RKO (cell line): ENCODE measurements at regions not wholly inside any gene's neighbourhood (a gene's known extent, or its start where the extent isn't known, plus 50 kb on each side); places are given as distances from the start of the nearest gene placed in this dataset.
A peak's percentile ranks its signal among the peaks of the same experiment; 100 is the strongest.
"Not testable (repeated sequence)": the region's sequence is repeated elsewhere in the genome, so short reads cannot be mapped to it uniquely, and the experiment has no call there.

Experiments
- DNase-seq: peaks from one replicate; pipeline ENCODE4 v3.0.0-alpha.2; 2016; ENCODE audit warnings: low spot score

- not testable (repeated sequence) for DNase-seq
Measured at GRCh38 chr12:31162896-31163560, 89.4 kb downstream of the DDX11 start.

GRCh38 chr12:31174293-31174692, 100.6 kb downstream of the DDX11 start:
- DNase-seq, result not testable (repeated sequence)

- not testable (repeated sequence) for DNase-seq
Measured at GRCh38 chr12:31177514-31177913, 103.9 kb downstream of the DDX11 start.

GRCh38 chr12:31178875-31179274, 105.2 kb downstream of the DDX11 start:
- DNase-seq, result not testable (repeated sequence)

- DNase-seq, result not testable (repeated sequence)
Measured at GRCh38 chr12:31179627-31180237, 106.1 kb downstream of the DDX11 start.

- DNase-seq, result not testable (repeated sequence)
Measured at GRCh38 chr12:31182571-31182970, 108.9 kb downstream of the DDX11 start.

GRCh38 chr12:31183107-31183506, 109.4 kb downstream of the DDX11 start:
- not testable (repeated sequence) for DNase-seq

GRCh38 chr12:31183899-31184298, 110.2 kb downstream of the DDX11 start:
- DNase-seq, result not testable (repeated sequence)

GRCh38 chr12:31184667-31185066, 111.0 kb downstream of the DDX11 start:
- DNase-seq, result not testable (repeated sequence)

- not testable (repeated sequence) for DNase-seq
Measured at GRCh38 chr12:31192689-31193088, 119.0 kb downstream of the DDX11 start.

- DNase-seq, result not testable (repeated sequence)
Measured at GRCh38 chr12:31195620-31196019, 122.0 kb downstream of the DDX11 start.

GRCh38 chr12:31199476-31199875, 125.8 kb downstream of the DDX11 start:
- DNase-seq, result not testable (repeated sequence)

- no peak for DNase-seq
Measured at GRCh38 chr12:31201382-31201781, 124.6 kb downstream of the SINHCAF start.

GRCh38 chr12:31203261-31203660, 122.7 kb downstream of the SINHCAF start:
- no peak for DNase-seq

GRCh38 chr12:31205054-31205453, 120.9 kb downstream of the SINHCAF start:
- no peak for DNase-seq

GRCh38 chr12:31206038-31206670, 119.8 kb downstream of the SINHCAF start:
- peak; percentile 15 for DNase-seq

GRCh38 chr12:31207799-31208465, 118.0 kb downstream of the SINHCAF start:
- DNase-seq, result no peak

GRCh38 chr12:31210104-31210503, 115.8 kb downstream of the SINHCAF start:
- no peak for DNase-seq

GRCh38 chr12:31210541-31210940, 115.4 kb downstream of the SINHCAF start:
- no peak for DNase-seq

GRCh38 chr12:31214626-31215517, 111.1 kb downstream of the SINHCAF start:
- DNase-seq, result no peak

- no peak for DNase-seq
Measured at GRCh38 chr12:31215518-31216232, 110.3 kb downstream of the SINHCAF start.
